HEK293T (cell line): ENCODE measurements at regions not wholly inside any gene's neighbourhood (a gene's known extent, or its start where the extent isn't known, plus 50 kb on each side); places are given as distances from the start of the nearest gene placed in this dataset.

Experiments used
- CTCF ChIA-PET: fragments of 350-600 bp; formaldehyde crosslinking; extraction: SDS; loops from one replicate; lab custom pipeline; 2021; ENCODE audit warnings: antibody characterized with exemption, inconsistent platforms; lab: Yijun Ruan, JAX
- POLR2A ChIA-PET: fragments of 350-600 bp; formaldehyde crosslinking; extraction: SDS; loops from one replicate; lab custom pipeline; 2020; ENCODE audit warnings: antibody characterized with exemption, inconsistent platforms; lab: Yijun Ruan, JAX
- DNase-seq: peaks from one replicate; pipeline ENCODE4 v3.0.0; 2012; ENCODE audit warnings: mixed read lengths; ENCODE audit errors: extremely low spot score
- ARNT ChIP-seq: fragments of 450-650 bp; IDR thresholded peaks from 2 replicates; pipeline ENCODE4 v1.6.1; 2017; ENCODE audit warnings: mild to moderate bottlenecking
- BHLHE40 ChIP-seq: fragments of 450-650 bp; IDR thresholded peaks from 2 replicates; pipeline ENCODE4 v1.6.1; 2016; ENCODE audit warnings: mild to moderate bottlenecking, moderate library complexity, borderline replicate concordance
- CTBP1 ChIP-seq: fragments of 450-650 bp; IDR thresholded peaks from 2 replicates; pipeline ENCODE4 v1.6.1; 2016; ENCODE audit warnings: borderline replicate concordance
- ELF4 ChIP-seq: fragments of 450-650 bp; IDR thresholded peaks from 2 replicates; pipeline ENCODE4 v1.6.1; 2017; ENCODE audit warnings: antibody characterized with exemption
- FOXA1 ChIP-seq: fragments of 450-650 bp; IDR thresholded peaks from 2 replicates; pipeline ENCODE4 v1.6.1; 2016; ENCODE audit warnings: mild to moderate bottlenecking
- FOXK2 ChIP-seq: fragments of 450-650 bp; IDR thresholded peaks from 2 replicates; pipeline ENCODE4 v1.6.1; 2016; ENCODE audit warnings: mild to moderate bottlenecking
- FOXM1 ChIP-seq: fragments of 450-650 bp; IDR thresholded peaks from 2 replicates; pipeline ENCODE4 v1.6.1; 2017; ENCODE audit warnings: mild to moderate bottlenecking, borderline replicate concordance
- HDGF ChIP-seq: fragments of 450-650 bp; IDR thresholded peaks from 2 replicates; pipeline ENCODE4 v1.6.1; 2017; ENCODE audit warnings: antibody characterized with exemption, borderline replicate concordance
- L3MBTL2 ChIP-seq: fragments of 450-650 bp; conservative IDR thresholded peaks from 2 replicates; pipeline ENCODE4 v1.6.1; 2016; ENCODE audit warnings: mild to moderate bottlenecking
- LEF1 ChIP-seq: fragments of 450-650 bp; IDR thresholded peaks from 2 replicates; pipeline ENCODE4 v1.6.1; 2017; ENCODE audit warnings: mild to moderate bottlenecking, borderline replicate concordance
- NFRKB ChIP-seq: fragments of 450-650 bp; IDR thresholded peaks from 2 replicates; pipeline ENCODE4 v1.6.1; 2016; ENCODE audit warnings: mild to moderate bottlenecking, moderate library complexity
- SP1 ChIP-seq: fragments of 450-650 bp; IDR thresholded peaks from 2 replicates; pipeline ENCODE4 v1.6.1; 2017
- SUZ12 ChIP-seq: fragments of 450-650 bp; IDR thresholded peaks from 2 replicates; pipeline ENCODE4 v1.6.1; 2016; ENCODE audit warnings: mild to moderate bottlenecking
- TARDBP ChIP-seq: fragments of 450-650 bp; IDR thresholded peaks from 2 replicates; pipeline ENCODE4 v1.6.1; 2016
- ZNF384 ChIP-seq: fragments of 450-650 bp; IDR thresholded peaks from 2 replicates; pipeline ENCODE4 v1.6.1; 2016
- TF ChIP-seq, protein P1 (sequence below): fragments of 450-650 bp; IDR thresholded peaks from 2 replicates; pipeline ENCODE4 v1.6.1; 2016

DNA sequence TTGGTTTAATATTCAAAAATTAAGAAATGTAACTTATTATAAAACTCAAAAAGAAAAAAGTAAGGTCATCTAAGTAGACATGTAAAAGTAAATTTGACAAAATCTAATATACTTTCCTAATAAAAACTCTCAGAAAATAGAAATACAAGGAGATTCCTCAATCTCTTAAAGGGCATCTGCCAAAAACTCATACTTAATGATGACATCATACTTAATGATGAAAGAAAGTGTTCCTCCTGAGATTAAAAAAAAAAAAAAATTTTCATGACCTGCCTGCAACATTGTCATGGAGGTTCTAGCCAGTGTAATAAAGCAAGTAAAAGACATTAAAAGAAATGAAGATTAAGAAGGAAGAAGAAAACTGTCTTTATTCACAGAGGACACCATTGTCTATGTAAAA, 325.7 kb upstream of the BTBD3 start:
- ChIA-PET POLR2A (no interaction called here), CTCF (no interaction called here)
- TF ChIP-seq SUZ12 (no peak), FOXM1 (no peak), FOXA1 (no peak), ARNT (no peak), NFRKB (no peak), CTBP1 (no peak), FOXK2 (no peak), TARDBP (no peak), ELF4 (no peak), L3MBTL2 (no peak), SP1 (no peak), BHLHE40 (no peak), ZNF384 (no peak), HDGF (no peak), LEF1 (no peak)
- TF ChIP-seq, protein P1, sequence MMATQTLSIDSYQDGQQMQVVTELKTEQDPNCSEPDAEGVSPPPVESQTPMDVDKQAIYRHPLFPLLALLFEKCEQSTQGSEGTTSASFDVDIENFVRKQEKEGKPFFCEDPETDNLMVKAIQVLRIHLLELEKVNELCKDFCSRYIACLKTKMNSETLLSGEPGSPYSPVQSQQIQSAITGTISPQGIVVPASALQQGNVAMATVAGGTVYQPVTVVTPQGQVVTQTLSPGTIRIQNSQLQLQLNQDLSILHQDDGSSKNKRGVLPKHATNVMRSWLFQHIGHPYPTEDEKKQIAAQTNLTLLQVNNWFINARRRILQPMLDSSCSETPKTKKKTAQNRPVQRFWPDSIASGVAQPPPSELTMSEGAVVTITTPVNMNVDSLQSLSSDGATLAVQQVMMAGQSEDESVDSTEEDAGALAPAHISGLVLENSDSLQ, result no peak
- no peak for DNase-seq

DNA sequence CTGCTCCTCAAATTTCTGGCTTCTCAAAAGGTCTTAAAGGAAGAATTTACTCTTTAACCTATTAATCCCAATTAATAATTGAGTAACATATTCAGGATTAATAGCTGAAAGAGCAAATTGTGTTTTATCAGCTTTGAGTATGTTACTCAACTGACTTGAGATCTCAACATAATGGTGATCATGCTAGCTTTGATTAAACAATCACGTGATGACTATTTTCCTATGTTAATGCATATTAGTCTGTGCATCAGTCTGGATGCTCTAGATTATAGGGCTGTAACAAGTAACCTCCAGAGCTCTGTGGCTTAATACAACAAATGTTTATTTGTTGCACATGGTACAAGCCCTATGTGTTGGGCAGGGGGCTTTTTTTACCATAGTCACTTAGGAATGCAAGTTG, 313.4 kb upstream of the BTBD3 start:
- CTCF ChIA-PET, result no interaction called here
- no peak for DNase-seq
- POLR2A ChIA-PET, result no interaction called here
- no peak for TF ChIP-seq FOXK2
- TF ChIP-seq, protein P1, result no peak
- TF ChIP-seq LEF1, result no peak
- TF ChIP-seq SUZ12, result no peak
- no peak for TF ChIP-seq L3MBTL2

DNA sequence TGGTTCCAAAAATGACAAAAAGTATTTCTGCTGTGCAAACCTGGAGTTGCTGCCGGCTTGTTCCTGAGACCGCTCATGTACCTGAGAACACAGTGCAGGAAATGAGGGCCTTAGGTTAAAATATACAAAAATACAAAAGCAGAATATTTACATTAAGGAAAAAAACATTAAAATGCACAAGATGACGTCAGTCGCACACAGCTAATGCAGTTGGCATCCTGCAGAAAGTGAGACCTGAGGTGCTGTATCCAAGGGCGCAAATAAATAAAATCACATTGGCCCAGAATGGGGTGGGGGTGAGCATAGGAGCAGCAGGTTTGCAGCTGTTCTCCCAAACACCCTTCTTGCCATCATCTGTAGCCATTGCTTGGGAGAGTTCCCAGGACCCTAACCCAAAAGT, 310.6 kb upstream of the BTBD3 start:
- TF ChIP-seq CTBP1, result no peak
- no peak for TF ChIP-seq NFRKB
- TF ChIP-seq L3MBTL2, result no peak
- TF ChIP-seq ZNF384, result no peak
- TF ChIP-seq FOXK2, result no peak
- TF ChIP-seq, protein P1, result no peak
- DNase-seq, result no peak
- ChIA-PET CTCF (no interaction called here), POLR2A (no interaction called here)

DNA sequence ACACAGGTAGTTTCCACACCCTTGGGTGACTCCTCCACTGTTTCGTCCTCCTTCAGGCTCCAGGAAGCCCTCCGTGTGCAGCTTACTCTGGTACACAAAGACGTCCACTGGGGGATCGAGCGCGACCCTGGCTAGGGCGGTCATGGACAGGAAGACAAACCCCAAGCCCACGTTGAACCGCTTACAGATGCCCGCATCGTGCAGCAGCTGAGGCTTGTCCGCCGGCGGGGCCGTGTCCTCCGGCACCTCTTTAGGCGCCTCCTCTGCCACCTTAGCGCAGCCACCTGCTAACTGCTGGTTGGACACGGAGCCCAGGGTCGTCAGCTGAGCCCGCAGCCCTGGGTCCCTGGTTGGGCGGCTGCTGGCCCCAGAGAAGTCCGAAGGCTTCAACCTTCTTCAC, 309.0 kb upstream of the BTBD3 start:
- ChIA-PET CTCF (no interaction called here), POLR2A (no interaction called here)
- TF ChIP-seq FOXA1, result no peak
- no peak for TF ChIP-seq BHLHE40
- no peak for TF ChIP-seq ARNT
- no peak for TF ChIP-seq ELF4
- no peak for TF ChIP-seq LEF1
- TF ChIP-seq SUZ12, result no peak
- TF ChIP-seq TARDBP, result no peak
- TF ChIP-seq FOXK2, result no peak
- TF ChIP-seq, protein P1, result no peak
- TF ChIP-seq ZNF384, result no peak
- no peak for TF ChIP-seq CTBP1
- no peak for TF ChIP-seq HDGF
- no peak for TF ChIP-seq NFRKB
- no peak for TF ChIP-seq FOXM1
- no peak for TF ChIP-seq L3MBTL2
- TF ChIP-seq SP1, result no peak
- DNase-seq, result no peak

DNA sequence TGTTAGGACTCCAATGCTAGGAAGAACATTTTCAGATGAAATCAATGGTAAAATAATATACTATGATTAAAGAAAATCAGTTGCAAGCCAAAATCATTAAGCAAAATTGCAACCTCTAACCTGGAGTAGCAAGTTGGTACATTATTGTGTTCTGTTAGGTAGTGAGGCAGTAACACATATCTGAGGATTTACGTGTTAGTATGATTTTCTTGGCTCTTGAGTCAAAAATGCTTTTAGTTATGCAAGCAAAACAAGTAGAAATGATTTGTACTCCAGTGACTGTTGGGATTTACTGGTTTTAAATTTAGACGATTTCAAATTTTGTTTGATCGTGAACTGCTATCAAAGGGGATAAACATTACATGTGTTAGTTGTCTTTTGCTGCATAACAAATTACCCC, 293.0 kb upstream of the BTBD3 start:
- POLR2A ChIA-PET, result no interaction called here
- DNase-seq, result no peak
- TF ChIP-seq HDGF, result no peak
- TF ChIP-seq FOXK2, result no peak
- no peak for TF ChIP-seq FOXM1
- no peak for TF ChIP-seq ELF4
- no peak for TF ChIP-seq TARDBP
- no peak for TF ChIP-seq L3MBTL2
- TF ChIP-seq, protein P1, result no peak
- TF ChIP-seq ARNT, result no peak
- TF ChIP-seq CTBP1, result no peak
- TF ChIP-seq SP1, result no peak
- no peak for TF ChIP-seq ZNF384
- TF ChIP-seq FOXA1, result no peak
- no peak for TF ChIP-seq SUZ12
- TF ChIP-seq NFRKB, result no peak
- TF ChIP-seq LEF1, result no peak
- no peak for TF ChIP-seq BHLHE40
- CTCF ChIA-PET, result no interaction called here

DNA sequence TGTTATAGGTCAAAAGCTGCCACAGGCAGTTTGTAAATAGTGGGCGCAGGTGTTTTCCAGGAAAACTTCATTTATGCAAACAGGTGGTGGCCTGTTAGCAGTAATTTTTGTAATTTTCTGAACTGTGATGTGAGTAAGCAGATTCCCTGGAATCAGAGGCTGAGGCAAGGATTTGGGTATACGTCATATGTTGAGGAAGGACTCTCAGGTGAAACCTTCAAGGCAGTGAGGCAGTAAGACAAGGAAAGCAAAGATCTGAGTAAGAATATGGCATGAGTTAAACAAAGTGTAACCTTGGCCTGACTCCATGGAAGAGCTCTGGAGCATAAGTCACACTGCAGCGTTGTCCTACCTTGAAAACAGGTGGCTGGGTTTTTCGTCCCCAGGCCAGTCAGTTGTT, 291.1 kb upstream of the BTBD3 start:
- TF ChIP-seq LEF1, result no peak
- TF ChIP-seq HDGF, result no peak
- no peak for TF ChIP-seq FOXK2
- TF ChIP-seq L3MBTL2, result no peak
- no peak for TF ChIP-seq BHLHE40
- TF ChIP-seq ZNF384, result no peak
- no peak for TF ChIP-seq FOXA1
- TF ChIP-seq ARNT, result no peak
- TF ChIP-seq SUZ12, result no peak
- no peak for TF ChIP-seq NFRKB
- no peak for TF ChIP-seq SP1
- TF ChIP-seq, protein P1, result no peak
- no peak for TF ChIP-seq ELF4
- no peak for TF ChIP-seq FOXM1
- no peak for DNase-seq
- POLR2A ChIA-PET, result no interaction called here
- CTCF ChIA-PET, result no interaction called here
